HG02852 (cell line): ENCODE measurements at regions not wholly inside any gene's neighbourhood (a gene's known extent, or its start where the extent isn't known, plus 50 kb on each side); places are given as distances from the start of the nearest gene placed in this dataset.

Source experiments
- ATAC-seq: cut with Tn5 transposase; IDR thresholded peaks from one replicate; pipeline ENCODE4 v1.9.1; 2021; ENCODE audit warnings: mild to moderate bottlenecking, moderate library complexity; ENCODE audit not compliant: unreplicated experiment

- ATAC-seq: no peak
These were observed 304.9 kb upstream of the DUSP10 start for GRCh38 chr1:222046684-222047263.

- ATAC-seq: no peak
These were observed 303.9 kb upstream of the DUSP10 start for GRCh38 chr1:222045786-222046185.

- no peak for ATAC-seq
These were observed 303.3 kb upstream of the DUSP10 start for GRCh38 chr1:222045236-222045635.

DNA sequence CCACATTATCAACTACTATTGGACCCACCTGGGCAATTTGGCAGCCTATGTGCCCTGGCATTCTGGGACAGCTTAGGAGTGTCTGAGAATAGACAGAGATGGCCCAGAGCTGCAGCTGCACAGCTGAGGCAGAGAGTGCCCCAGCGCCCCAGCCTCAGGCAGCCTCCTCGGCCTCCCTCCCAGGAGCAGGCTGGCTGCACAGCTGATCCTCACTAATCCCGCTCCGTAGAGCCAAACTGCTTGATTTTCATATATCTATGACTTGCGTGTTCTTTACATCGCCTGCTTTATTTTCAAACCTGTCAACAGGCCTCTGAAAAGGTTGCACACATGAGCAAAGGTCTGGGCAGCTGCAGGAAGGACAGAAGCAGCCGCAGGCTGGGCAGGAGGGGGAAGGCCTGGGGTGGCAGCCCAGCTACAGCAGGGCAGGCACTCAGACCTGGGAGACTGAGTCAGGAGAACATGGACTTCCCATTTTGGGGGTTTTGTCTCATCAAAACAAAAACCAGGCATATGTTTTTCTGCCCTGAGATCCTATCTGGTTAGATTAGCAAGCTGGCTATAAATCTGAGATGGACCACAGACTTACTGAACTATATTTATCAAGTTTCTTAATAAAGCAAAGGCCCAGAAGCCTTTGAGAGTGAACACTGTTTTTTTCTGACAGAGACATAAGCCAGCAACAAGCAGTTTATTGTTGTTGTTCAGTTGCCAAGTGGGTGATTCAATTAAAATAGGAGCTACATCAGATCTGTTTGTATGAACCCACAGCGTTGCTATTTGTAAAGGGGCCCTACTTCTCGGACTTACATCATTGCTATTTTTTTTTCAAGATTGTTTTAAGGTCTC lies 301.8 kb upstream of the DUSP10 start:
- ATAC-seq: no peak

- no peak for ATAC-seq
These were observed 300.2 kb upstream of the DUSP10 start for GRCh38 chr1:222042120-222042519.

- ATAC-seq: no peak
These were observed 299.1 kb upstream of the DUSP10 start for GRCh38 chr1:222040955-222041354.

DNA sequence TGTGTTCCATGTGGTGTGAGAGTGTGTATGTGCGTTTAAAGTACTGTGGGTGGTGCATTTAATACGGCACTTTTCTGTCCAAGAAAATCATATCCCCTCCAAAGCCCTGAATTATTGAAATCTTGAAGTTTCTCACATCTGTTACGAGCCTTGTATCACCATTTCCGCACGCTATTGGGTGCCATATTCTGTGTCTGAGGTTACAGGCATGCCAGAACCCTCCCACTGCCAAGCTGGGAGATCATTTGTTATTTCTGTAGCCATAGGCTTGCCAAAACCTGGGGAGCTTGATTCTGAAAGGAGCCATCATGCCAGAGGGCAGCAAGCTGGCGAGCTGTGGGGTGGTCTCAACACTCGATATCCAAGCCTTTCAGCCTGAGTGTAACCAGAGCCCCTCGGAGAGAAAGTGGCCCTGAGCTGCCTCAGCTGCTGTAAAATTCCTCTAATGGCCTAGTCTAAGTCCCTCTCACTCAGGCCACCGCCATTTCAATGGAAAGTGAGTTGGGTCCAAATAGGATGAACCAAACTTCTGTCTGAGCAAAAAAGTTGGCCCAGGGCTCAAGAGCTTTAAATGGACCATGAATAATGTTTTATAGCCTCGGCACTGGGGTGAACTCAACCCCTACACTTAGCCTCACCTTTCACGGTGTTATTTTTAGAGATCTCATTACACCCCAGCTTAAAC lies 298.4 kb upstream of the DUSP10 start:
- no peak for ATAC-seq

DNA sequence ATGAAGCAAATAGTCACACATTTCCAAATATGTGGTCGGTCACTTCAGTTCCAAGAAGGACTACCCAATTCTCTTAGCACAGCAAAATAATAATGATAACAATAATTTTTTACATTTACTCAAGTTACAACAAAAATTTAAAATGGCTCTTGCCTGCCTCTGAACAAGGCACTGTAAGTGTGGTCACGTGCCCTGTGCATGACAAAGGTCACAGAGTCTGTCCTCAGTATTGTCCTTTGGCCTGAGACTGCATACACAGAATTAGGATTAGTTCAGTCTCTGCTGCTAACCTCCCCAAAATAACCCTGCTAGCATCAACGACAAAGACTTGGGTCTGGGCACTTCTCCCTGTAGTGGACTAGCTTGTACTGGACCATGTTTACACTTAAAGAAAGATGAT lies 297.1 kb upstream of the DUSP10 start:
- no peak for ATAC-seq

- ATAC-seq: no peak
These were observed 295.8 kb upstream of the DUSP10 start for GRCh38 chr1:222037720-222038119.

DNA sequence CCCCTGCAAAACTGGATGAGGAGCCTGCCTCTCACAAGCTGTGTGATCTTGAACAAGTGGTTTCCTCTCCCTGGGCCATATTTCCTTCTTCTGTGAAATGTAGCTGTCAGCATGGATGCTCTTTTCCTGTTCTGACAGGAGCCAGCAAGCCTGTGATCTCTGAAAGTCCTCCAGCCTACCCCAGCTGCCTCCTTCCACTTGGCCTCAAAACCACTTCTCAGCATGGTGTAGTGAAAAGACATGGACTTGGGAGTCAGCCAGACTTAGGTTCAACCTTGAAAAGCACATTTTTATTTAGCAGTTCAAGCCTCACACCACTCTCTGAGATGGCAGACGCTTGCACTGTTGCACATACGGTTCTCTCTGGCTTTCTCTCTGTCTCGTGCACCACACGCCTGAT lies 292.9 kb upstream of the DUSP10 start:
- no peak for ATAC-seq

DNA sequence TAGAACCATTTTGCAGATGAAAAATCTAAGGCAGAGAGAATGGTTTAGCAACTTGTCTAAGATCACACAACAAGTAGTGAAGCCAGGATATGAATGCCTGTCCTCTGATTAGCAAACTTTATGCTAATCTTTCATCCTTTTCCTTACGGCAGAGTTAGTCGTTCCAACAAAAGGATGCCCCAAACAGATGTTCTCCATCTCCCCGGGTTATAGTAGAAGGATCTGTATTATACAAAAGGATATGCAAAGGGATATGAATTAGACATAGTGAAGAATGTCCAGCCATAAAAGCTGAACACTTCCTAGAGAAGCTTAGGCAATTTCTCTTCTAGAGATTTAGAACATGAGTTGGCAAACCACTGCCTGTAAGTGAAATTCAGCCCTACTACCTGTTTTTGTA lies 291.6 kb upstream of the DUSP10 start:
- no peak for ATAC-seq

GRCh38 chr1:222031318-222031717 lies 289.4 kb upstream of the DUSP10 start:
- ATAC-seq: no peak

- no peak for ATAC-seq
These were observed 286.8 kb upstream of the DUSP10 start for GRCh38 chr1:222028676-222029075.

GRCh38 chr1:222028116-222028515 lies 286.2 kb upstream of the DUSP10 start:
- no peak for ATAC-seq

- no peak for ATAC-seq
These were observed 284.4 kb upstream of the DUSP10 start for GRCh38 chr1:222026280-222026679.

- ATAC-seq: peak; percentile 66
These were observed 281.1 kb upstream of the DUSP10 start for GRCh38 chr1:222023025-222023424.

DNA sequence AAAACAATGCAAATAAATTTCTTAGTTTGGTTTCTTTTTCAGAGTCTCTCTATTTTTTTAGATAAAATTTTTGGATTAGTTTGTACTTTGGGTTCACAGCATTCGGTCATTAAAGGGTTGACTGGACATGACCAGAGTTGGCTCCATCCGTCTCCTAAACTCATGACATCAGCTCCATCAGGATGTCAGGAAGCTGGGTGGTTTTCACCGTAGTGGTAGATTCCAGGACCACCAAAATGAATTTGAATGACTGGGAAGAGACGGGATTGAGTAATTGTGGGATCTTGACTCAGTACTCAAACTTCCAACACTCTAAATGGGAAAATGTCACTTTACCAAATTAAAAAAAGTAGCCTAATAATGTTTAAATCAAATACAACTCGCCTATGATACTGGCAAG lies 279.2 kb upstream of the DUSP10 start:
- ATAC-seq: no peak

DNA sequence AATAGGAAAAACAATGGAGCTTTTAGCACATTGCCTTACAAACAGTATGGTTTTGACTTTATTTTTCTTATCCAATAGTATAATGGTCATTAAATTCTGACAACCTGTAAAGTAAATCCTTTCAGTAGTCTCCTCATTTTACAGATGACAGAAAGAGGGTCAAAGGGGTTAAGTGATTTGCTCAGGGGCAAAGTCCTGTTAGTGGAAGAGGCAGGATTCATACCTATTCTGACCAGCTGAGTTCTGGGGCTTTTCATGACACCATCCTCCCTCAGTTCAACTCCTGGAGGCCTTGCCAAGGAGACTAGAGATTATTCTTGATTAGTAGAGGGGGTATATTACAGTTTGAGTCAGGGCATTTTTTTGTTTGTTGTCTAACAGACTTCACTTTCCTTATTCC lies 278.7 kb upstream of the DUSP10 start:
- no peak for ATAC-seq

GRCh38 chr1:222019029-222019428 lies 277.1 kb upstream of the DUSP10 start:
- no peak for ATAC-seq

GRCh38 chr1:222018041-222018440 lies 276.2 kb upstream of the DUSP10 start:
- ATAC-seq: no peak

DNA sequence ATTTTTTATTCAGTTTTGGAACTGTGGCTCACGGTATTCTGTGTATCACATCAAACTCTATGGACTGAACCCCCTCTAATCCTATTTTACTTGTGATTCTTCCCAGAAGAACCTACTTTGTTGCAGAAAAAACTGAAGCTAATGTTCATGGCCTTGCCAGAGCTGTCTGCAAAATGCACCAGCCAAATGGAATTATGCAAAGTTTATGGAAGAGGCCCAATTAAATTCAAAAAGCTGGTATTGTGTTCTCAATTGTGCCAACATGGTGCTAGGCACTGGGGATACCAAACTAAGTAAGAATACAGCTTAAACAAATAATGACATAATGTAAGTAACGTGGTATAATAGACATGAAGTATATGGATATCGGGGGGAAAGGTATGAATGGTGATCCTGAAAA lies 273.8 kb upstream of the DUSP10 start:
- no peak for ATAC-seq

DNA sequence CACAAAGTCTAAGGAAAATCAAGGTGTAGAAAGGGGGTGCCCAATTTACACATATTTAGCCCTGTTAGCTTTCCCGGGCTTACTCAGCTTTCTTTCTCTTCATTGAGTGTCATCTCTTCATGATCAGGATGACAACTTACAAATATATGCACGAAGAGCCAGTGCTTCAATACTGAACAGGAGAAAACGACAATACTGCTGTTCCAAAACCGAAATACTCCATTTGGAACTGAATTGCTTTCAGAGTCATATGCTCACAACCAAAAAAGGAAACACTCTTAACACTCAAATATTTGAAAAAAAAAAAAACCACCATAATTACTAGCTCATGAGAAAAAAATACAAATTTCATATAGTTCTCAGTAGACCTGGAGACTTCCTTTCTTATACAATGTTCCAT lies 272.1 kb upstream of the DUSP10 start:
- no peak for ATAC-seq
